IMR-90 (cell line): ENCODE measurements at regions not wholly inside any gene's neighbourhood (a gene's known extent, or its start where the extent isn't known, plus 50 kb on each side); places are given as distances from the start of the nearest gene placed in this dataset.
A peak's percentile ranks its signal among the peaks of the same experiment; 100 is the strongest.

Experiments used
- ATAC-seq: fragments of 200-7000 bp; cut with Tn5 transposase; 2 replicates; pipeline ENCODE4 v1.9.1; 2020; ENCODE audit warnings: low read depth, mild to moderate bottlenecking, moderate library complexity
- BruUV-seq: library from RNA; stranded (reverse); fragments of 400-500 nt; replicated peaks from 2 replicates; lab custom pipeline; 2021; lab: Mats Ljungman, UMichigan
- CTCF ChIA-PET: fragments of 300-600 bp; formaldehyde crosslinking; extraction: SDS; loops from one replicate; lab custom pipeline; 2021; ENCODE audit warnings: antibody characterized with exemption; lab: Yijun Ruan, JAX
- POLR2A ChIA-PET: fragments of 300-600 bp; sonication (Branson Sonifier 250); formaldehyde crosslinking; loops from one replicate; lab custom pipeline; 2022; ENCODE audit warnings: antibody characterized with exemption; ENCODE audit not compliant: unreplicated experiment; lab: Charles Lee
- DNase-seq: peaks from one replicate; pipeline ENCODE4 v3.0.0; 2013
- H2AFZ ChIP-seq: replicated peaks from 2 replicates; pipeline ENCODE3; 2013; ENCODE audit warnings: low read length, mild to moderate bottlenecking; ENCODE audit not compliant: poor library complexity
- H2AK5ac ChIP-seq: 2 replicates; pipeline ENCODE4 v1.6.1; 2013; ENCODE audit warnings: low read depth, low read length, inconsistent platforms
- H2AK9ac ChIP-seq: replicated peaks from 2 replicates; pipeline ENCODE3; 2013; ENCODE audit warnings: mild to moderate bottlenecking, low read depth, low read length, moderate library complexity; ENCODE audit not compliant: poor library complexity
- H2BK120ac ChIP-seq: 2 replicates; pipeline ENCODE4 v1.6.1; 2013; ENCODE audit warnings: low read depth, low read length, inconsistent platforms
- H2BK15ac ChIP-seq: 3 replicates; pipeline ENCODE4 v1.6.1; 2013; ENCODE audit warnings: low read depth, low read length, inconsistent platforms
- H2BK20ac ChIP-seq: 2 replicates; pipeline ENCODE4 v1.6.1; 2013; ENCODE audit warnings: low read depth, mild to moderate bottlenecking, inconsistent platforms, low read length, moderate library complexity
- H2BK5ac ChIP-seq: 2 replicates; pipeline ENCODE4 v1.6.1; 2013; ENCODE audit warnings: mild to moderate bottlenecking, low read depth, low read length, inconsistent platforms; ENCODE audit not compliant: poor library complexity, severe bottlenecking
- H3K14ac ChIP-seq: replicated peaks from 2 replicates; pipeline ENCODE4 v1.6.1; 2013; ENCODE audit warnings: low read depth, low read length, inconsistent platforms
- H3K18ac ChIP-seq: 2 replicates; pipeline ENCODE4 v1.6.1; 2013; ENCODE audit warnings: low read depth, low read length, control low read depth
- H3K23ac ChIP-seq: 2 replicates; pipeline ENCODE4 v1.6.1; 2013; ENCODE audit warnings: low read depth, low read length, inconsistent platforms
- H3K27ac ChIP-seq: 2 replicates; pipeline ENCODE4 v1.5.1; 2013; ENCODE audit warnings: mild to moderate bottlenecking, control low read depth, low read length; ENCODE audit not compliant: insufficient read depth
- H3K27me3 ChIP-seq: 2 replicates; pipeline ENCODE4 v1.6.1; 2013; ENCODE audit warnings: low read length; ENCODE audit not compliant: control insufficient read depth, insufficient read depth
- H3K36me3 ChIP-seq: 2 replicates; pipeline ENCODE4 v1.6.1; 2013; ENCODE audit warnings: low read length, mixed read lengths; ENCODE audit not compliant: control insufficient read depth, insufficient read depth
- H3K4ac ChIP-seq: 2 replicates; pipeline ENCODE4 v1.6.1; 2013; ENCODE audit warnings: low read depth, low read length, inconsistent platforms
- H3K4me1 ChIP-seq: 2 replicates; pipeline ENCODE4 v1.6.1; 2013; ENCODE audit warnings: low read length, mixed read lengths; ENCODE audit not compliant: control insufficient read depth, insufficient read depth
- H3K4me2 ChIP-seq: 2 replicates; pipeline ENCODE4 v1.6.1; 2013; ENCODE audit warnings: low read depth, mild to moderate bottlenecking, control low read depth, low read length, moderate library complexity
- H3K4me3 ChIP-seq: 2 replicates; pipeline ENCODE4 v1.5.1; 2013; ENCODE audit warnings: low read depth, mild to moderate bottlenecking, control low read depth, low read length, moderate library complexity; ENCODE audit not compliant: insufficient read depth
- H3K56ac ChIP-seq: 2 replicates; pipeline ENCODE4 v1.6.1; 2013; ENCODE audit warnings: low read length, inconsistent platforms; ENCODE audit not compliant: insufficient read depth; ENCODE audit errors: extremely low read depth
- H3K79me1 ChIP-seq, 2 experiments: 2 replicates each; pipeline ENCODE4 v1.6.1; 2013; ENCODE audit warnings: low read length in 2 of 2, inconsistent platforms in 1 of 2, low read depth in 1 of 2
- H3K9ac ChIP-seq: 2 replicates; pipeline ENCODE4 v1.6.1; 2013; ENCODE audit warnings: low read depth, low read length, control low read depth
- H3K9me1 ChIP-seq: 2 replicates; pipeline ENCODE4 v1.6.1; 2013; ENCODE audit warnings: low read length, inconsistent platforms; ENCODE audit not compliant: insufficient read depth
- H3K9me3 ChIP-seq: 2 replicates; pipeline ENCODE4 v1.6.1; 2013; ENCODE audit warnings: low read length; ENCODE audit not compliant: control insufficient read depth, insufficient read depth
- H4K20me1 ChIP-seq: 2 replicates; pipeline ENCODE4 v1.6.1; 2013; ENCODE audit warnings: low read length, inconsistent platforms; ENCODE audit not compliant: insufficient read depth
- H4K5ac ChIP-seq: 2 replicates; pipeline ENCODE4 v1.6.1; 2013; ENCODE audit warnings: mild to moderate bottlenecking, low read depth, low read length, control low read depth
- H4K8ac ChIP-seq, 2 experiments: 2 replicates each; pipeline ENCODE4 v1.6.1; 2013; ENCODE audit warnings: low read depth in 2 of 2, low read length in 2 of 2, control low read depth in 1 of 2, inconsistent platforms in 1 of 2
- H4K91ac ChIP-seq: 2 replicates; pipeline ENCODE4 v1.6.1; 2013; ENCODE audit warnings: low read depth, low read length, inconsistent platforms; ENCODE audit not compliant: insufficient read depth
- WGBS, 2 experiments: methylation state at CpG; one replicate each; pipeline versions ENCODE4 v1.1.5 to v1.1.7; 2013; ENCODE audit warnings: missing lambda C conversion rate in 2 of 2; ENCODE audit not compliant: insufficient read length in 1 of 2; ENCODE audit errors: extremely low coverage in 2 of 2; 5-methylcytosine and 5-hydroxymethylcytosine counted together
- dilution Hi-C: fragments of 300-500 bp; cut with HindIII; formaldehyde crosslinking; loops from one replicate; pipeline ENCODE4 v1.14.3; 2018; ENCODE audit warnings: low sequenced_read_pairs; ENCODE audit not compliant: unreplicated experiment
- in situ Hi-C: fragments of 300-500 bp; cut with MboI; formaldehyde crosslinking; loops from 3 replicates; pipeline ENCODE4 v1.14.3; 2019; ENCODE audit warnings: low sequenced_read_pairs, inconsistent platforms, mixed read lengths
- intact Hi-C: fragments of 100-400 bp; cut with micrococcal nuclease; formaldehyde crosslinking; loops from 2 replicates; pipeline ENCODE4 v1.10.0; 2022
- TF ChIP-seq, protein P1 (sequence below): conservative IDR thresholded peaks from 2 replicates; pipeline ENCODE4 v1.5.1; 2012; ENCODE audit warnings: mild to moderate bottlenecking, low read depth, low read length, improper control_type of control experiment
- TF ChIP-seq, protein P2 (sequence below): fragments of 150-350 bp; IDR thresholded peaks from 2 replicates; pipeline ENCODE4 v1.6.1; 2017; ENCODE audit warnings: mild to moderate bottlenecking, antibody characterized with exemption, low read length, low read depth

DNA sequence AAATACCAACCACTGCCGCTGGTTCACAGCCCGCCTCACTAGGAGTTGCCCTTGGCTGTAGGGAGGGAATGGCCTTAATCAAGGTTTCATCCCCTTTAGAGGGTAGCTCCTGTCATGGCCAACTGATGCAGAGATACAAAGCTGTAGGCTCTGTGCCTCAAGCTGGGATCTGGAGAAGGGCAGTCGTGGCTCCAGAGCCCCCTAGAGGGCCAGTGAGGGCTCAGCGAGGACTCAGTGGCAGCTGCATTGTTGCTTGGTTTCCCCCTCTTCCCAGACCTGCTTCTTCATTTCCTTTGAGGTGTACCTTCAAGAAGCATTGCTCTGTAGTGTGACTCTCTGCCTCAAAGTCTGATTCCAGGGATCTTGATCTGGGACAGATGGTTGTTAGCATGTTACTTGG lies 302.1 kb downstream of the LPIN1 start:
- no peaks in the 10 kb centered on the region for H3K79me1 ChIP-seq
- no peak overlapping the region for H3K56ac ChIP-seq
- intact Hi-C loops = no loop called here

More for the DNA sequence above, 302.1 kb downstream of the LPIN1 start:
- H3K4me1 ChIP-seq = peaks cover 5% of the 10 kb centered on the region
- dilution Hi-C loops (no loop called here), in situ Hi-C loops (loop anchor here (10.0 kb wide), 1 partner anchor 666 kb away; the partner anchor contains the start of gene TRIB2)
- H3K4me2 ChIP-seq = no peak overlapping the region
- ChIA-PET POLR2A (no interaction called here), CTCF (no interaction called here)
- no peaks in the 10 kb centered on the region for H3K36me3 ChIP-seq
- no peaks in the 10 kb centered on the region for H4K20me1 ChIP-seq
- no peak overlapping the region for H4K8ac ChIP-seq
- H4K91ac ChIP-seq = peak overlapping the region; percentile 84
- peak overlapping the region; percentile 33 for H3K18ac ChIP-seq
- no peak for DNase-seq
- no peak overlapping the region for H2BK5ac ChIP-seq
- no CpG with 5 or more reads among the region's 4 CpGs for WGBS, 2 experiments
- no peaks in the 10 kb centered on the region for H3K9me3 ChIP-seq
- no peak overlapping the region for H3K23ac ChIP-seq
- H3K9ac ChIP-seq = no peak overlapping the region
- peak overlapping the region; percentile 75 for H2AK5ac ChIP-seq
- H2BK120ac ChIP-seq = no peak overlapping the region
- no TSS peak for BruUV-seq
- peak overlapping the region; percentile 68 for H2AK9ac ChIP-seq
- no peak overlapping the region for H3K14ac ChIP-seq
- H3K4ac ChIP-seq = peak overlapping the region; percentile 52
- peak overlapping the region; percentile 52 for H2BK20ac ChIP-seq
- H3K27ac ChIP-seq = no peak overlapping the region
- no peak overlapping the region for H3K4me3 ChIP-seq
- no peaks in the 10 kb centered on the region for H3K27me3 ChIP-seq
- no peak overlapping the region for H4K5ac ChIP-seq
- TF ChIP-seq, protein P1, sequence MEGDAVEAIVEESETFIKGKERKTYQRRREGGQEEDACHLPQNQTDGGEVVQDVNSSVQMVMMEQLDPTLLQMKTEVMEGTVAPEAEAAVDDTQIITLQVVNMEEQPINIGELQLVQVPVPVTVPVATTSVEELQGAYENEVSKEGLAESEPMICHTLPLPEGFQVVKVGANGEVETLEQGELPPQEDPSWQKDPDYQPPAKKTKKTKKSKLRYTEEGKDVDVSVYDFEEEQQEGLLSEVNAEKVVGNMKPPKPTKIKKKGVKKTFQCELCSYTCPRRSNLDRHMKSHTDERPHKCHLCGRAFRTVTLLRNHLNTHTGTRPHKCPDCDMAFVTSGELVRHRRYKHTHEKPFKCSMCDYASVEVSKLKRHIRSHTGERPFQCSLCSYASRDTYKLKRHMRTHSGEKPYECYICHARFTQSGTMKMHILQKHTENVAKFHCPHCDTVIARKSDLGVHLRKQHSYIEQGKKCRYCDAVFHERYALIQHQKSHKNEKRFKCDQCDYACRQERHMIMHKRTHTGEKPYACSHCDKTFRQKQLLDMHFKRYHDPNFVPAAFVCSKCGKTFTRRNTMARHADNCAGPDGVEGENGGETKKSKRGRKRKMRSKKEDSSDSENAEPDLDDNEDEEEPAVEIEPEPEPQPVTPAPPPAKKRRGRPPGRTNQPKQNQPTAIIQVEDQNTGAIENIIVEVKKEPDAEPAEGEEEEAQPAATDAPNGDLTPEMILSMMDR = peak; percentile 7; the same call in 1 of the 2 replicates
- TF ChIP-seq, protein P2, sequence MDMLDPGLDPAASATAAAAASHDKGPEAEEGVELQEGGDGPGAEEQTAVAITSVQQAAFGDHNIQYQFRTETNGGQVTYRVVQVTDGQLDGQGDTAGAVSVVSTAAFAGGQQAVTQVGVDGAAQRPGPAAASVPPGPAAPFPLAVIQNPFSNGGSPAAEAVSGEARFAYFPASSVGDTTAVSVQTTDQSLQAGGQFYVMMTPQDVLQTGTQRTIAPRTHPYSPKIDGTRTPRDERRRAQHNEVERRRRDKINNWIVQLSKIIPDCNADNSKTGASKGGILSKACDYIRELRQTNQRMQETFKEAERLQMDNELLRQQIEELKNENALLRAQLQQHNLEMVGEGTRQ = no peak
- peak overlapping the region; percentile 1 for H2AFZ ChIP-seq
- peaks cover 7% of the 10 kb centered on the region; the same call in 1 of the 2 replicates for H3K9me1 ChIP-seq
- ATAC-seq = no peak
- H2BK15ac ChIP-seq = peak overlapping the region; percentile 80; the same call in 2 of the 3 replicates
